ENCODE measurements at regions not wholly inside any gene's neighbourhood (a gene's known extent, or its start where the extent isn't known, plus 50 kb on each side); places are given as distances from the start of the nearest gene placed in this dataset.

- Histone ChIP-seq H3K4me1 (no peaks in the 10 kb centered on the region), H3K9me3 (no peaks in the 10 kb centered on the region), H3K27me3 (no peaks in the 10 kb centered on the region), H3K27ac (no peak overlapping the region), H3K4me3 (no peak overlapping the region), H3K36me3 (replicated peaks in 1 of 2; ENCODE audit: insufficient read depth in 1 of 2, low read depth in 2 of 2) (no peaks in the 10 kb centered on the region)
- DNase-seq: no peak
- 92 to 100% methylated on average over 1 of the region's 1 CpG for WGBS, 2 donors
- no peak for TF ChIP-seq CTCF (IDR thresholded peaks at IDR 0.05)
- TF ChIP-seq POLR2A (IDR thresholded peaks at IDR 0.05): no peak
- no peak for ATAC-seq
- intact Hi-C loops (cut with DNase I): no loop called here
These were observed 120.4 kb upstream of the EOLA2 start for GRCh38 chrX:150058728-150059127.

GRCh38 chrX:150060406-150060805 lies 122.1 kb upstream of the EOLA2 start:
- no peak for ATAC-seq
- no peaks in the 10 kb centered on the region for H3K36me3 ChIP-seq (replicated peaks in 1 of 2; ENCODE audit: insufficient read depth in 1 of 2, low read depth in 2 of 2)
- H3K4me1 ChIP-seq: no peaks in the 10 kb centered on the region
- H3K9me3 ChIP-seq: no peaks in the 10 kb centered on the region
- 89 to 94% methylated on average over 6 to 7 of the region's 7 CpGs for WGBS, 2 donors
- TF ChIP-seq POLR2A (IDR thresholded peaks at IDR 0.05) (no peak), CTCF (IDR thresholded peaks at IDR 0.05) (no peak)
- H3K4me3 ChIP-seq: no peak overlapping the region
- DNase-seq: no peak
- H3K27ac ChIP-seq: no peak overlapping the region
- no peaks in the 10 kb centered on the region for H3K27me3 ChIP-seq
- intact Hi-C loops (cut with DNase I): no loop called here

GRCh38 chrX:150062292-150063137 lies 124.2 kb upstream of the EOLA2 start:
- ATAC-seq (peak; percentile 24), DNase-seq (peak in 2 of 4 donors; percentile 15 to 35)
- Histone ChIP-seq H3K27ac (no peak overlapping the region), H3K4me1 (no peaks in the 10 kb centered on the region), H3K36me3 (replicated peaks in 1 of 2; ENCODE audit: insufficient read depth in 1 of 2, low read depth in 2 of 2) (no peaks in the 10 kb centered on the region), H3K27me3 (no peaks in the 10 kb centered on the region), H3K4me3 (no peak overlapping the region), H3K9me3 (no peaks in the 10 kb centered on the region)
- intact Hi-C loops (cut with DNase I): no loop called here
- WGBS, 2 donors: 51 to 65% methylated on average over 6 to 7 of the region's 8 CpGs
- TF ChIP-seq POLR2A (IDR thresholded peaks at IDR 0.05): no peak
- TF ChIP-seq CTCF (IDR thresholded peaks at IDR 0.05): no peak

GRCh38 chrX:150063138-150063518 lies 124.8 kb upstream of the EOLA2 start:
- TF ChIP-seq POLR2A (IDR thresholded peaks at IDR 0.05) (no peak), CTCF (IDR thresholded peaks at IDR 0.05) (no peak)
- Histone ChIP-seq H3K4me3 (no peak overlapping the region), H3K36me3 (replicated peaks in 1 of 2; ENCODE audit: insufficient read depth in 1 of 2, low read depth in 2 of 2) (no peaks in the 10 kb centered on the region), H3K4me1 (no peaks in the 10 kb centered on the region), H3K27ac (no peak overlapping the region), H3K9me3 (no peaks in the 10 kb centered on the region), H3K27me3 (no peaks in the 10 kb centered on the region)
- intact Hi-C loops (cut with DNase I): no loop called here
- no peak for ATAC-seq
- DNase-seq: no peak

GRCh38 chrX:150063674-150064073 lies 125.4 kb upstream of the EOLA2 start:
- no peak for ATAC-seq
- intact Hi-C loops (cut with DNase I): no loop called here

More at GRCh38 chrX:150063674-150064073, 125.4 kb upstream of the EOLA2 start:
- no peaks in the 10 kb centered on the region for H3K36me3 ChIP-seq (replicated peaks in 1 of 2; ENCODE audit: insufficient read depth in 1 of 2, low read depth in 2 of 2)
- TF ChIP-seq POLR2A (IDR thresholded peaks at IDR 0.05) (no peak), CTCF (IDR thresholded peaks at IDR 0.05) (no peak)
- H3K4me1 ChIP-seq: no peaks in the 10 kb centered on the region
- 76 to 90% methylated on average over 5 of the region's 5 CpGs for WGBS, 2 donors
- no peak overlapping the region for H3K27ac ChIP-seq
- H3K27me3 ChIP-seq: no peaks in the 10 kb centered on the region
- no peak overlapping the region for H3K4me3 ChIP-seq
- no peaks in the 10 kb centered on the region for H3K9me3 ChIP-seq
- no peak for DNase-seq
